ENCODE measurements at regions not wholly inside any gene's neighbourhood (a gene's known extent, or its start where the extent isn't known, plus 50 kb on each side); places are given as distances from the start of the nearest gene placed in this dataset.

DNA sequence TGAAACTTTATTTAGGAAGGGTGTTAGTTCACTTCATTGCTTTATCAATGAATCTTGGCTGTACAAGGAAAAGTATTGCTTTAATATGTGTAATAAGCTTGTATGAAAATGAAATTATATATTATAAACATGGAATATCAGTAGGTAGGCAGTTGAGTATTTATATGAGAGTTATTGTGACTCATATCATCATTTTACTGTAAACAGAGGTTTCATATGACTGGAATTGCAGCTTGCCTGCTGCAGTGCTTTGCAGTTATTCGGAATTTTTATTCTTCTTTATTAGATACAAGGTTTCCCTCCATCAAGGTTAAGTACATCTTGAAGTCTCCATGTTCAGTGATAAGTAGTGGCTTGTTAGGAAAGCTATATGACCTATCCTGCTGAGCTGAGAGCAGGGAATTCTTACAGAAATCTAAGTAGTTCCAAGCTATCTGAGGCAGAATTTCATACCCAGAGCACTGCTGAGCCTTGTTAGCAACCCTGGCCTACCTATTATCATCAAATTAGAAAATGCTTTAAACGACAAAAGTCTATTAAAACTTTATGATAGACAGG lies 111.2 kb downstream of the MGST1 start:
- Histone ChIP-seq H3K27me3 (ENCODE audit: control insufficient read depth, insufficient read depth, low read length) (no peaks in the 10 kb centered on the region), H3K36me3 (ENCODE audit: control insufficient read depth, insufficient read depth, low read length) (no peaks in the 10 kb centered on the region), H3K27ac (ENCODE audit: low read length) (no peak overlapping the region), H3K4me3 (ENCODE audit: low read depth in 2 of 2, low read length in 2 of 2) (no peak overlapping the region), H3K9me3 (ENCODE audit: control insufficient read depth, insufficient read depth, low read depth, low read length) (no peaks in the 10 kb centered on the region), H3K4me1 (ENCODE audit: control insufficient read depth, insufficient read depth, low read length) (no peaks in the 10 kb centered on the region)
- BruUV-seq (replicated peaks): no TSS peak
- intact Hi-C loops (cut with micrococcal nuclease; ENCODE audit: unreplicated experiment): no loop called here
- no peak for DNase-seq (ENCODE audit: low read depth, low spot score)
- CTCF ChIA-PET: no interaction called here
- TF ChIP-seq POLR2AphosphoS5 (IDR thresholded peaks at IDR 0.05; ENCODE audit: low read depth, low read length) (no peak), TCF7L2 (IDR thresholded peaks at IDR 0.05; ENCODE audit: low read depth, low read length) (no peak), SIN3A (IDR thresholded peaks at IDR 0.05; ENCODE audit: borderline replicate concordance, insufficient read depth, low read depth, low read length) (no peak)
- TF ChIP-seq, protein P1, sequence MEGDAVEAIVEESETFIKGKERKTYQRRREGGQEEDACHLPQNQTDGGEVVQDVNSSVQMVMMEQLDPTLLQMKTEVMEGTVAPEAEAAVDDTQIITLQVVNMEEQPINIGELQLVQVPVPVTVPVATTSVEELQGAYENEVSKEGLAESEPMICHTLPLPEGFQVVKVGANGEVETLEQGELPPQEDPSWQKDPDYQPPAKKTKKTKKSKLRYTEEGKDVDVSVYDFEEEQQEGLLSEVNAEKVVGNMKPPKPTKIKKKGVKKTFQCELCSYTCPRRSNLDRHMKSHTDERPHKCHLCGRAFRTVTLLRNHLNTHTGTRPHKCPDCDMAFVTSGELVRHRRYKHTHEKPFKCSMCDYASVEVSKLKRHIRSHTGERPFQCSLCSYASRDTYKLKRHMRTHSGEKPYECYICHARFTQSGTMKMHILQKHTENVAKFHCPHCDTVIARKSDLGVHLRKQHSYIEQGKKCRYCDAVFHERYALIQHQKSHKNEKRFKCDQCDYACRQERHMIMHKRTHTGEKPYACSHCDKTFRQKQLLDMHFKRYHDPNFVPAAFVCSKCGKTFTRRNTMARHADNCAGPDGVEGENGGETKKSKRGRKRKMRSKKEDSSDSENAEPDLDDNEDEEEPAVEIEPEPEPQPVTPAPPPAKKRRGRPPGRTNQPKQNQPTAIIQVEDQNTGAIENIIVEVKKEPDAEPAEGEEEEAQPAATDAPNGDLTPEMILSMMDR (IDR thresholded peaks at IDR 0.05): no peak
- TF ChIP-seq, protein P2, sequence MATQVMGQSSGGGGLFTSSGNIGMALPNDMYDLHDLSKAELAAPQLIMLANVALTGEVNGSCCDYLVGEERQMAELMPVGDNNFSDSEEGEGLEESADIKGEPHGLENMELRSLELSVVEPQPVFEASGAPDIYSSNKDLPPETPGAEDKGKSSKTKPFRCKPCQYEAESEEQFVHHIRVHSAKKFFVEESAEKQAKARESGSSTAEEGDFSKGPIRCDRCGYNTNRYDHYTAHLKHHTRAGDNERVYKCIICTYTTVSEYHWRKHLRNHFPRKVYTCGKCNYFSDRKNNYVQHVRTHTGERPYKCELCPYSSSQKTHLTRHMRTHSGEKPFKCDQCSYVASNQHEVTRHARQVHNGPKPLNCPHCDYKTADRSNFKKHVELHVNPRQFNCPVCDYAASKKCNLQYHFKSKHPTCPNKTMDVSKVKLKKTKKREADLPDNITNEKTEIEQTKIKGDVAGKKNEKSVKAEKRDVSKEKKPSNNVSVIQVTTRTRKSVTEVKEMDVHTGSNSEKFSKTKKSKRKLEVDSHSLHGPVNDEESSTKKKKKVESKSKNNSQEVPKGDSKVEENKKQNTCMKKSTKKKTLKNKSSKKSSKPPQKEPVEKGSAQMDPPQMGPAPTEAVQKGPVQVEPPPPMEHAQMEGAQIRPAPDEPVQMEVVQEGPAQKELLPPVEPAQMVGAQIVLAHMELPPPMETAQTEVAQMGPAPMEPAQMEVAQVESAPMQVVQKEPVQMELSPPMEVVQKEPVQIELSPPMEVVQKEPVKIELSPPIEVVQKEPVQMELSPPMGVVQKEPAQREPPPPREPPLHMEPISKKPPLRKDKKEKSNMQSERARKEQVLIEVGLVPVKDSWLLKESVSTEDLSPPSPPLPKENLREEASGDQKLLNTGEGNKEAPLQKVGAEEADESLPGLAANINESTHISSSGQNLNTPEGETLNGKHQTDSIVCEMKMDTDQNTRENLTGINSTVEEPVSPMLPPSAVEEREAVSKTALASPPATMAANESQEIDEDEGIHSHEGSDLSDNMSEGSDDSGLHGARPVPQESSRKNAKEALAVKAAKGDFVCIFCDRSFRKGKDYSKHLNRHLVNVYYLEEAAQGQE (IDR thresholded peaks at IDR 0.05; ENCODE audit: insufficient read depth in 1 of 2, low read depth in 2 of 2, low read length in 1 of 2): no peak
- POLR2A ChIA-PET: no interaction called here
- in situ Hi-C loops (cut with HindIII; ENCODE audit: low pct_unique_long_range_greater_than_20kb, low sequenced_read_pairs): no loop called here
- no peak for ATAC-seq

DNA sequence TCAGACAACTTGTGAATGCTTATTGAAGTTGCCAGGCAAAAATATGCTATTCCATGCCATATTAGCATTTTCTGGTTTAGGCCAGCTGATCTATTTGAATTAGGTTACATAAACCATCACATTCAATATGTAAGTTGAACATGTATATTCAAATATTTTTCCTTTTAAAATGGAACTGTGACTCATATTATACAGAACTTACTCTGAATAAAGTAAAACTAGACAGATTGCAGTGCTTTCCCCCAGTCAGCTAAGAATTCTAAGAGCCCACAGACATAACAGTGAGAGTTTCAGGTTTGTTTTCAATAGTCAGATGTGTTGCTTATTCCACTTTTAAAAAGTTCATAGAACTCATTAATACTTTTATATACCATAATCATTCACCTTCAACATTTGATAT lies 119.8 kb downstream of the MGST1 start:
- Histone ChIP-seq H3K4me3 (ENCODE audit: low read depth in 2 of 2, low read length in 2 of 2) (no peak overlapping the region), H3K4me1 (ENCODE audit: control insufficient read depth, insufficient read depth, low read length) (no peaks in the 10 kb centered on the region), H3K36me3 (ENCODE audit: control insufficient read depth, insufficient read depth, low read length) (no peaks in the 10 kb centered on the region), H3K27ac (ENCODE audit: low read length) (no peak overlapping the region), H3K27me3 (ENCODE audit: control insufficient read depth, insufficient read depth, low read length) (no peaks in the 10 kb centered on the region), H3K9me3 (ENCODE audit: control insufficient read depth, insufficient read depth, low read depth, low read length) (no peaks in the 10 kb centered on the region)
- DNase-seq (ENCODE audit: low read depth, low spot score): no peak
- intact Hi-C loops (cut with micrococcal nuclease; ENCODE audit: unreplicated experiment) (no loop called here), in situ Hi-C loops (cut with HindIII; ENCODE audit: low pct_unique_long_range_greater_than_20kb, low sequenced_read_pairs) (no loop called here)
- ATAC-seq: no peak
- ChIA-PET CTCF (no interaction called here), POLR2A (no interaction called here)
- TF ChIP-seq POLR2AphosphoS5 (IDR thresholded peaks at IDR 0.05; ENCODE audit: low read depth, low read length): no peak
- no peak for TF ChIP-seq SIN3A (IDR thresholded peaks at IDR 0.05; ENCODE audit: borderline replicate concordance, insufficient read depth, low read depth, low read length)
- no peak for TF ChIP-seq TCF7L2 (IDR thresholded peaks at IDR 0.05; ENCODE audit: low read depth, low read length)
- TF ChIP-seq, protein P1 (IDR thresholded peaks at IDR 0.05): no peak
- TF ChIP-seq, protein P2 (IDR thresholded peaks at IDR 0.05; ENCODE audit: insufficient read depth in 1 of 2, low read depth in 2 of 2, low read length in 1 of 2): no peak
- no TSS peak for BruUV-seq (replicated peaks)
